ENCODE measurements at regions not wholly inside any gene's neighbourhood (a gene's known extent, or its start where the extent isn't known, plus 50 kb on each side); places are given as distances from the start of the nearest gene placed in this dataset.

DNA sequence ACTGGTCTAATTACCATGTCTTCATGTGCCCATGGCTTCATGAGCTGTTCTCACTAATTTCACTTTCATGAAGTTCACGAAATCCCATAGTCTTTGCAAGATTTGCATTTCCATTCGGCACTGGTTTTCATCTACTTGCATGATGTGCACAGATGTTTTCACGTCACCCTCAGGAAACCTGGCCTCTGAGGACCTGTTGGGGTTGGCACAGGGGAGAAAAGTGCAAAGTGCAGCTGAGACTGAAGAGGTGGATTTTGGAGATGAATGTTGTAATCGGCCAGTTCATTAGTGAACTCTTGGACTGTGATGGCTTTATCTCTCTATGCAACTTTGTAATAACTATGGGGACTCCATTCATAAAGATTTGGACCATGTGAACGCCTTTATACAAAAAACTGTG lies 80.2 kb upstream of the SULF2 start:
- H3K36me3 ChIP-seq (ENCODE audit: control insufficient read depth in 2 of 3, insufficient read depth in 3 of 3, low read length in 3 of 3), result no peaks in the 10 kb centered on the region
- intact Hi-C loops (cut with DNase I), result no loop called here
- no peak overlapping the region for H3K27ac ChIP-seq (ENCODE audit: low read depth in 2 of 2, low read length in 2 of 2)
- peaks cover 0 to 2% (median 0%) of the 10 kb centered on the region in 3 donors for H3K9me3 ChIP-seq (ENCODE audit: control insufficient read depth in 2 of 3, insufficient read depth in 1 of 3, low read length in 3 of 3)
- H3K9ac ChIP-seq (ENCODE audit: low read length in 3 of 3), result no peak overlapping the region
- H3K4me3 ChIP-seq (ENCODE audit: low read length in 3 of 3), result no peak overlapping the region
- no peaks in the 10 kb centered on the region for H3K4me1 ChIP-seq (ENCODE audit: control insufficient read depth in 2 of 3, insufficient read depth in 2 of 3, low read depth in 1 of 3, low read length in 3 of 3)
- H3K27me3 ChIP-seq (ENCODE audit: control insufficient read depth, insufficient read depth, low read length), result no peaks in the 10 kb centered on the region
- TF ChIP-seq, protein P1, sequence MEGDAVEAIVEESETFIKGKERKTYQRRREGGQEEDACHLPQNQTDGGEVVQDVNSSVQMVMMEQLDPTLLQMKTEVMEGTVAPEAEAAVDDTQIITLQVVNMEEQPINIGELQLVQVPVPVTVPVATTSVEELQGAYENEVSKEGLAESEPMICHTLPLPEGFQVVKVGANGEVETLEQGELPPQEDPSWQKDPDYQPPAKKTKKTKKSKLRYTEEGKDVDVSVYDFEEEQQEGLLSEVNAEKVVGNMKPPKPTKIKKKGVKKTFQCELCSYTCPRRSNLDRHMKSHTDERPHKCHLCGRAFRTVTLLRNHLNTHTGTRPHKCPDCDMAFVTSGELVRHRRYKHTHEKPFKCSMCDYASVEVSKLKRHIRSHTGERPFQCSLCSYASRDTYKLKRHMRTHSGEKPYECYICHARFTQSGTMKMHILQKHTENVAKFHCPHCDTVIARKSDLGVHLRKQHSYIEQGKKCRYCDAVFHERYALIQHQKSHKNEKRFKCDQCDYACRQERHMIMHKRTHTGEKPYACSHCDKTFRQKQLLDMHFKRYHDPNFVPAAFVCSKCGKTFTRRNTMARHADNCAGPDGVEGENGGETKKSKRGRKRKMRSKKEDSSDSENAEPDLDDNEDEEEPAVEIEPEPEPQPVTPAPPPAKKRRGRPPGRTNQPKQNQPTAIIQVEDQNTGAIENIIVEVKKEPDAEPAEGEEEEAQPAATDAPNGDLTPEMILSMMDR (IDR thresholded peaks at IDR 0.05; ENCODE audit: borderline replicate concordance, extremely low read depth, insufficient read depth), result no peak
- DNase-seq, result no peak
- no peak for FAIRE-seq

DNA sequence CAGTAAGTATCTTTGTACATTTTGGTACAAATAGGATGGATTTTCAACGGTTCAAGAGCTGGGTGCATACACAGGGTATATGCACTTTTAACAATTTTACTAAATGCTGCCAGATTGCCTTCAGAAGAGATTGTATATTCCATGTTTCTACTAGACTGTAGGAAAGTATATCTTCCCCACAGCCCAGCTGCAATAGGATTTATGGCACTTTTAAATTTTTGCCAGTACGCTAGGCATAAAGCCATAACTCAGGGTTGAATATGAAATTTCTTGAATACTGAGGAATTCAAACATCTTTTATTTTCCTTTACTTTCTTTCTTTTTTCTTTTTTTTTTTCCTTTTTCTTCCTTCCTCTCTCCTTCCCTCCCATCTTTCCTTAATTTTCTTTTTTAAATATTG lies 78.7 kb upstream of the SULF2 start:
- FAIRE-seq, result no peak
- TF ChIP-seq, protein P1 (IDR thresholded peaks at IDR 0.05; ENCODE audit: borderline replicate concordance, extremely low read depth, insufficient read depth), result no peak

GRCh38 chr20:47863315-47863965 lies 78.2 kb upstream of the SULF2 start:
- Histone ChIP-seq H3K27ac (ENCODE audit: low read depth in 2 of 2, low read length in 2 of 2) (no peak overlapping the region), H3K9ac (ENCODE audit: low read length in 3 of 3) (no peak overlapping the region), H3K4me3 (ENCODE audit: low read length in 3 of 3) (no peak overlapping the region), H3K36me3 (ENCODE audit: control insufficient read depth in 2 of 3, insufficient read depth in 3 of 3, low read length in 3 of 3) (no peaks in the 10 kb centered on the region), H3K4me1 (ENCODE audit: control insufficient read depth in 2 of 3, insufficient read depth in 2 of 3, low read depth in 1 of 3, low read length in 3 of 3) (no peaks in the 10 kb centered on the region), H3K9me3 (ENCODE audit: control insufficient read depth in 2 of 3, insufficient read depth in 1 of 3, low read length in 3 of 3) (peaks cover 0 to 2% (median 0%) of the 10 kb centered on the region in 3 donors), H3K27me3 (ENCODE audit: control insufficient read depth, insufficient read depth, low read length) (no peaks in the 10 kb centered on the region)
- FAIRE-seq (no peak), DNase-seq (no peak)
- TF ChIP-seq, protein P1 (IDR thresholded peaks at IDR 0.05; ENCODE audit: borderline replicate concordance, extremely low read depth, insufficient read depth), result no peak
- intact Hi-C loops (cut with DNase I), result no loop called here

More for the DNA sequence above, 78.7 kb upstream of the SULF2 start:
- Histone ChIP-seq H3K27ac (ENCODE audit: low read depth in 2 of 2, low read length in 2 of 2) (no peak overlapping the region), H3K9ac (ENCODE audit: low read length in 3 of 3) (no peak overlapping the region), H3K36me3 (ENCODE audit: control insufficient read depth in 2 of 3, insufficient read depth in 3 of 3, low read length in 3 of 3) (no peaks in the 10 kb centered on the region), H3K27me3 (ENCODE audit: control insufficient read depth, insufficient read depth, low read length) (no peaks in the 10 kb centered on the region), H3K4me3 (ENCODE audit: low read length in 3 of 3) (no peak overlapping the region), H3K4me1 (ENCODE audit: control insufficient read depth in 2 of 3, insufficient read depth in 2 of 3, low read depth in 1 of 3, low read length in 3 of 3) (no peaks in the 10 kb centered on the region), H3K9me3 (ENCODE audit: control insufficient read depth in 2 of 3, insufficient read depth in 1 of 3, low read length in 3 of 3) (peaks cover 0 to 2% (median 0%) of the 10 kb centered on the region in 3 donors)
- DNase-seq, result no peak
- intact Hi-C loops (cut with DNase I), result no loop called here
